Osteoblast (primary cell): ENCODE measurements at regions not wholly inside any gene's neighbourhood (a gene's known extent, or its start where the extent isn't known, plus 50 kb on each side); places are given as distances from the start of the nearest gene placed in this dataset.

Source experiments
- DNase-seq: peaks from one replicate; pipeline ENCODE4 v3.0.0; 2011; ENCODE audit warnings: low spot score, mixed read lengths; ENCODE audit not compliant: insufficient read length; ENCODE audit errors: missing footprints
- H2AFZ ChIP-seq: 2 replicates; pipeline ENCODE4 v1.6.0; 2011; ENCODE audit warnings: mild to moderate bottlenecking, low read length
- H3K27ac ChIP-seq: 2 replicates; pipeline ENCODE4 v1.5.1; 2011; ENCODE audit warnings: mild to moderate bottlenecking, low read depth, low read length, moderate library complexity
- H3K27me3 ChIP-seq: 2 replicates; pipeline ENCODE4 v1.6.0; 2012; ENCODE audit warnings: mild to moderate bottlenecking, control low read depth, inconsistent platforms, low read length, moderate library complexity; ENCODE audit not compliant: insufficient read depth
- H3K36me3 ChIP-seq: 2 replicates; pipeline ENCODE4 v1.5.1; 2011; ENCODE audit warnings: mild to moderate bottlenecking, low read length, control low read depth, moderate library complexity; ENCODE audit not compliant: insufficient read depth
- H3K4me1 ChIP-seq: 2 replicates; pipeline ENCODE4 v1.5.1; 2011; ENCODE audit warnings: mild to moderate bottlenecking, low read length, control low read depth, moderate library complexity; ENCODE audit not compliant: insufficient read depth
- H3K4me2 ChIP-seq: 2 replicates; pipeline ENCODE4 v1.6.0; 2011; ENCODE audit warnings: mild to moderate bottlenecking, low read length; ENCODE audit not compliant: insufficient read depth
- H3K4me3 ChIP-seq: fragments of 200-600 bp; sonication (generic); 3 replicates; pipeline ENCODE4 v1.5.1; 2012; ENCODE audit warnings: mild to moderate bottlenecking, low read length, inconsistent platforms; ENCODE audit not compliant: insufficient read depth
- H3K79me2 ChIP-seq: 2 replicates; pipeline ENCODE4 v1.6.0; 2012; ENCODE audit warnings: mild to moderate bottlenecking, low read length, control low read depth, inconsistent platforms; ENCODE audit not compliant: insufficient read depth
- H3K9me3 ChIP-seq: 2 replicates; pipeline ENCODE4 v1.5.1; 2011; ENCODE audit warnings: low read depth, low read length, control low read depth
- H4K20me1 ChIP-seq: 2 replicates; pipeline ENCODE4 v1.6.0; 2012; ENCODE audit warnings: mild to moderate bottlenecking, low read length, control low read depth; ENCODE audit not compliant: insufficient read depth
- CTCF ChIP-seq: IDR thresholded peaks from 2 replicates; pipeline ENCODE4 v1.5.1; 2011; ENCODE audit warnings: mild to moderate bottlenecking, low read depth, low read length, moderate library complexity; ENCODE audit errors: extremely low read depth

DNA sequence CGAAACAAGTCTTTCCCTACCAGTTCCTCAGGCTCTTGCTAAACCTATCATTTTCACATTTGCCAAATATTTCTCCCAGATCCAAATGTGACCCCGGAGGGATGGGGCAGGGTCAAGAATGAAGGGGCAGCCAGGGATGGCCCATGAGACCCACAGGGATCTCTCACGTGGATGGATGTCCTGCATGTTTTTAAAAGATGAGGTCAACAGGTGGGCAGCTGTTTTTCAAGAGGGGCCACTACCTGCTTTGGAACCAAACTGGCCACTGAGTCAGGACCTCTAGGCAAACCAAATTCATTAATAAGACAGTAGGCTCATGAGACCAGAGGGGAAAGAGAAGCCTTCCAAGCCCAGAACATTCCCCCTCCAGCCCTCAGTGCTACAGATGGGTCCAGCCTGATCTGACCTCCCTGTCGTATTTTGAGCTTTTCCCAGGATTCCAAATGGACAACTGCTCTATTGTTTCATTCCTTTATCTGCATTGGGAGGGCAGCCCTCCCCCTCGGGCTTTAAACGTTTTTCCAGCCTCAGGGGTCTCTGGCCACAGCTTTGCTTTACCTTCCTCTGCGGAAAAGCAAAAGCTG, 252.5 kb upstream of the IRF2BP2 start:
- no peaks in the 10 kb centered on the region for H3K9me3 ChIP-seq
- H3K4me2 ChIP-seq, result peak overlapping the region; percentile 65
- H3K4me1 ChIP-seq, result peaks cover 24% of the 10 kb centered on the region
- H4K20me1 ChIP-seq, result no peaks in the 10 kb centered on the region
- H3K4me3 ChIP-seq, result peak overlapping the region; percentile 12
- no peaks in the 10 kb centered on the region for H3K36me3 ChIP-seq
- H3K79me2 ChIP-seq, result no peaks in the 10 kb centered on the region
- TF ChIP-seq CTCF, result no peak
- H3K27me3 ChIP-seq, result no peaks in the 10 kb centered on the region
- DNase-seq, result no peak
- H2AFZ ChIP-seq, result peak overlapping the region; percentile 86
- H3K27ac ChIP-seq, result peak overlapping the region; percentile 87

DNA sequence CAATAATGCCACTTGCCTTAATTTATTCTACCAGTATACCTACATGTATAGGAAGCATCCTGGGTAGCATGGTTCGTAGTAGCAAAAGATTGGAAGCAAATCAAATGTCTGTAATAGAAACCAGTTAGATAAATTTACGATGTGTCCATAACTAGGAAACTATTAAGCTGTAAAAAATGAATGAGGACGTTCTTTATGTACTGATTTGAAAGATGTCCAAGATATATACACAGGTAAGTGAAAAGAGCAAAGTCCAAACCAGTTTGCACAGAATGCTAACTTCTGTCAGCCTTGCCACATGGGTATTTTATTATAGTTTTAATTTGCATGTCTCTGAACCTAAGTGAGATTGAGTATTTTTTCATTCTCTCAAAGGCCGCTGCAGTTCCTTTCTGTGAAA, 251.8 kb upstream of the IRF2BP2 start:
- Histone ChIP-seq H3K9me3 (no peaks in the 10 kb centered on the region), H4K20me1 (no peaks in the 10 kb centered on the region), H3K4me3 (no peak overlapping the region), H3K4me1 (peaks cover 24% of the 10 kb centered on the region), H2AFZ (no peak overlapping the region), H3K79me2 (no peaks in the 10 kb centered on the region), H3K4me2 (no peak overlapping the region), H3K27me3 (no peaks in the 10 kb centered on the region), H3K36me3 (no peaks in the 10 kb centered on the region), H3K27ac (no peak overlapping the region)
- peak; percentile 19 for DNase-seq
- TF ChIP-seq CTCF, result no peak

GRCh38 chr1:234861024-234861620, 251.1 kb upstream of the IRF2BP2 start:
- no peak overlapping the region for H3K4me2 ChIP-seq
- H2AFZ ChIP-seq, result no peak overlapping the region
- no peak overlapping the region for H3K27ac ChIP-seq
- H3K79me2 ChIP-seq, result no peaks in the 10 kb centered on the region
- H4K20me1 ChIP-seq, result no peaks in the 10 kb centered on the region
- H3K27me3 ChIP-seq, result no peaks in the 10 kb centered on the region
- H3K36me3 ChIP-seq, result no peaks in the 10 kb centered on the region
- no peaks in the 10 kb centered on the region for H3K9me3 ChIP-seq
- DNase-seq, result no peak
- no peak for TF ChIP-seq CTCF
- H3K4me3 ChIP-seq, result no peak overlapping the region
- peaks cover 18% of the 10 kb centered on the region for H3K4me1 ChIP-seq

GRCh38 chr1:234858722-234859121, 248.7 kb upstream of the IRF2BP2 start:
- Histone ChIP-seq H3K4me1 (peaks cover 22% of the 10 kb centered on the region), H3K27ac (no peak overlapping the region), H4K20me1 (no peaks in the 10 kb centered on the region), H3K9me3 (no peaks in the 10 kb centered on the region), H2AFZ (no peak overlapping the region), H3K79me2 (no peaks in the 10 kb centered on the region), H3K27me3 (no peaks in the 10 kb centered on the region), H3K4me3 (no peak overlapping the region), H3K4me2 (no peak overlapping the region), H3K36me3 (no peaks in the 10 kb centered on the region)
- no peak for DNase-seq
- TF ChIP-seq CTCF, result no peak
